AG09309 (cell line): ENCODE measurements at regions not wholly inside any gene's neighbourhood (a gene's known extent, or its start where the extent isn't known, plus 50 kb on each side); places are given as distances from the start of the nearest gene placed in this dataset.

Experiments used
- DNase-seq: peaks from one replicate; pipeline ENCODE4 v3.0.0-alpha.2; 2010; ENCODE audit warnings: low read depth
- H3K4me3 ChIP-seq: 2 replicates; pipeline ENCODE4 v1.5.1; 2011; ENCODE audit warnings: mild to moderate bottlenecking, low read depth, low read length, moderate library complexity; ENCODE audit not compliant: control insufficient read depth
- CTCF ChIP-seq: IDR thresholded peaks from 2 replicates; pipeline ENCODE4 v1.5.1; 2011; ENCODE audit warnings: mild to moderate bottlenecking, low read depth, low read length, inconsistent platforms; ENCODE audit not compliant: insufficient read depth, control insufficient read depth; ENCODE audit errors: missing control alignments

GRCh38 chr3:157650699-157651098 lies 147.5 kb upstream of the VEPH1 start:
- DNase-seq, result no peak
- TF ChIP-seq CTCF, result no peak
- no peak overlapping the region for H3K4me3 ChIP-seq

GRCh38 chr3:157650172-157650571 lies 147.0 kb upstream of the VEPH1 start:
- no peak for DNase-seq
- no peak overlapping the region for H3K4me3 ChIP-seq
- TF ChIP-seq CTCF, result no peak

GRCh38 chr3:157649511-157649910 lies 146.3 kb upstream of the VEPH1 start:
- H3K4me3 ChIP-seq, result no peak overlapping the region
- no peak for DNase-seq
- no peak for TF ChIP-seq CTCF

GRCh38 chr3:157647820-157648219 lies 144.6 kb upstream of the VEPH1 start:
- no peak for DNase-seq
- H3K4me3 ChIP-seq, result no peak overlapping the region
- TF ChIP-seq CTCF, result no peak

GRCh38 chr3:157639756-157640426 lies 136.7 kb upstream of the VEPH1 start:
- no peak for TF ChIP-seq CTCF
- no peak for DNase-seq

GRCh38 chr3:157637866-157638265 lies 134.7 kb upstream of the VEPH1 start:
- H3K4me3 ChIP-seq, result no peak overlapping the region

More at GRCh38 chr3:157639756-157640426, 136.7 kb upstream of the VEPH1 start:
- no peak overlapping the region for H3K4me3 ChIP-seq

More at GRCh38 chr3:157637866-157638265, 134.7 kb upstream of the VEPH1 start:
- no peak for DNase-seq
- TF ChIP-seq CTCF, result no peak
